HEK293T (cell line): ENCODE measurements at regions not wholly inside any gene's neighbourhood (a gene's known extent, or its start where the extent isn't known, plus 50 kb on each side); places are given as distances from the start of the nearest gene placed in this dataset.

Source experiments
- CTCF ChIA-PET: fragments of 350-600 bp; formaldehyde crosslinking; extraction: SDS; loops from one replicate; lab custom pipeline; 2021; ENCODE audit warnings: antibody characterized with exemption, inconsistent platforms; lab: Yijun Ruan, JAX
- POLR2A ChIA-PET: fragments of 350-600 bp; formaldehyde crosslinking; extraction: SDS; loops from one replicate; lab custom pipeline; 2020; ENCODE audit warnings: antibody characterized with exemption, inconsistent platforms; lab: Yijun Ruan, JAX
- DNase-seq: peaks from one replicate; pipeline ENCODE4 v3.0.0; 2012; ENCODE audit warnings: mixed read lengths; ENCODE audit errors: extremely low spot score
- ARNT ChIP-seq: fragments of 450-650 bp; IDR thresholded peaks from 2 replicates; pipeline ENCODE4 v1.6.1; 2017; ENCODE audit warnings: mild to moderate bottlenecking
- BHLHE40 ChIP-seq: fragments of 450-650 bp; IDR thresholded peaks from 2 replicates; pipeline ENCODE4 v1.6.1; 2016; ENCODE audit warnings: mild to moderate bottlenecking, moderate library complexity, borderline replicate concordance
- CTBP1 ChIP-seq: fragments of 450-650 bp; IDR thresholded peaks from 2 replicates; pipeline ENCODE4 v1.6.1; 2016; ENCODE audit warnings: borderline replicate concordance
- ELF4 ChIP-seq: fragments of 450-650 bp; IDR thresholded peaks from 2 replicates; pipeline ENCODE4 v1.6.1; 2017; ENCODE audit warnings: antibody characterized with exemption
- FOXA1 ChIP-seq: fragments of 450-650 bp; IDR thresholded peaks from 2 replicates; pipeline ENCODE4 v1.6.1; 2016; ENCODE audit warnings: mild to moderate bottlenecking
- FOXK2 ChIP-seq: fragments of 450-650 bp; IDR thresholded peaks from 2 replicates; pipeline ENCODE4 v1.6.1; 2016; ENCODE audit warnings: mild to moderate bottlenecking
- FOXM1 ChIP-seq: fragments of 450-650 bp; IDR thresholded peaks from 2 replicates; pipeline ENCODE4 v1.6.1; 2017; ENCODE audit warnings: mild to moderate bottlenecking, borderline replicate concordance
- HDGF ChIP-seq: fragments of 450-650 bp; IDR thresholded peaks from 2 replicates; pipeline ENCODE4 v1.6.1; 2017; ENCODE audit warnings: antibody characterized with exemption, borderline replicate concordance
- L3MBTL2 ChIP-seq: fragments of 450-650 bp; conservative IDR thresholded peaks from 2 replicates; pipeline ENCODE4 v1.6.1; 2016; ENCODE audit warnings: mild to moderate bottlenecking
- LEF1 ChIP-seq: fragments of 450-650 bp; IDR thresholded peaks from 2 replicates; pipeline ENCODE4 v1.6.1; 2017; ENCODE audit warnings: mild to moderate bottlenecking, borderline replicate concordance
- NFRKB ChIP-seq: fragments of 450-650 bp; IDR thresholded peaks from 2 replicates; pipeline ENCODE4 v1.6.1; 2016; ENCODE audit warnings: mild to moderate bottlenecking, moderate library complexity
- PKNOX1 ChIP-seq: fragments of 450-650 bp; IDR thresholded peaks from 2 replicates; pipeline ENCODE4 v1.6.1; 2016
- SP1 ChIP-seq: fragments of 450-650 bp; IDR thresholded peaks from 2 replicates; pipeline ENCODE4 v1.6.1; 2017
- SUZ12 ChIP-seq: fragments of 450-650 bp; IDR thresholded peaks from 2 replicates; pipeline ENCODE4 v1.6.1; 2016; ENCODE audit warnings: mild to moderate bottlenecking
- TARDBP ChIP-seq: fragments of 450-650 bp; IDR thresholded peaks from 2 replicates; pipeline ENCODE4 v1.6.1; 2016
- ZNF384 ChIP-seq: fragments of 450-650 bp; IDR thresholded peaks from 2 replicates; pipeline ENCODE4 v1.6.1; 2016

DNA sequence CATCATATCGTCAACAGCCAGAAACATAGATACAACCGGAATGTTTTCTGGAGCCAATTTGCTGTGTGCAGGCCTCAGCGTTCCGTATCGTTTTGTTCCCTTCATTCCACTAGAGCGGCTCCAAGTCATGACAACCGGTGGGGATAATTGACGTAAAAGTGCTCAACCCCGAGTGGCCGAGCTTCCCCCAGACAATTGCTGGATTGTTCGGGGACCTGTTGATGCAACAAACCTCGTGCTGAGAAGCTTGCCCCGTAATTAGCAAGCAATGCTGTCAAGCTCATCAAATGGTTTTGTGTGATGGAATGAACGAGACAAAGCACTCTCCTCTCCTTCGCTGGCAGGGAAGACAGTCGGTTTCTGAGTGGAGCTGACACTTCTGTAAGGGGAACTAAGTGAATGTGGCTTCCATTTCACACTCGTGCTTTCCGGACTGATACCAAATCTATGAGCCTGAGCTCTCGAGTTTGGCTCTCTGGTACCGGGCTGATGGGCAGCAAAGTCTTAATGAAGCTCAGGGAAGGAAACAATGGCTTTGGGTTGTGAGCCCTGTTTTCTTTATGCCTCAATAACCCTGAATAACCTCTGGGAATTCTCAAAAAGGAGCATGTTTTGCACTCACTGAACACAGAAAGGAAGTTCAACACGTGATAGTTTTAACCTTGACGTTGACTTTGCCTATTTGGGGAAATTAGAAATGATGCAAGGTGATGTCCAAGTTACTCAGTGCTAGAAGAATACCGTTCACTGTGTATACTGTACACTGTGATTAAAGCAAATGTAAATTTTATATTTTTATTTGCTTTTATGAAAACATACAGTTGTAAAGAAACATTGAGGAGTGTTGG, 220.5 kb downstream of the BAMBI start:
- ChIA-PET POLR2A (no interaction called here), CTCF (no interaction called here)
- DNase-seq: no peak
- TF ChIP-seq ARNT (no peak), CTBP1 (no peak), L3MBTL2 (no peak), NFRKB (no peak), ZNF384 (no peak), LEF1 (no peak), PKNOX1 (no peak)

DNA sequence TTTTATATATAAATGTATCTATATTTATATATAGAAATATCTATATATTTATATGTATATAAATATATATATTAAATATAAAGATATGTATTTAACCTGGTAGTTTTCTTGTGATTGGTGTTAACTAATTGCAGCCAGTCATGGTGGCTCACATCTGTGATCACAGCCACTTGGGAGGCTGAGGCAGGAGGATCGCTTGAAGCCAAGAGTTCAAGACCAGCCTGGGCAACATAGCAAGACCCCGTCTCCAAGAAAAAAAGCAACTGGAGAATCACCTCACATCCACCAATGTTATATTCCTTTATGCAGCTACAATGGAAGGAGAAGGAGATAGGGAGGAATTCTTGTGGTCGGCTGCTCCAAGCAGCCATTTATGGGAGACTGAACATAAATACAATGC, 224.9 kb downstream of the BAMBI start:
- CTCF ChIA-PET: no interaction called here
- no peak for DNase-seq
- TF ChIP-seq TARDBP (no peak), ARNT (no peak), SUZ12 (no peak)
- POLR2A ChIA-PET: interaction anchor here (1.6 kb wide), 1 partner anchor 14 kb away, joined by 5 read pairs; no protein-coding TSS in a partner anchor

- no peak for TF ChIP-seq ZNF384
- TF ChIP-seq ARNT: no peak
- no peak for TF ChIP-seq HDGF
- TF ChIP-seq CTBP1: no peak
- TF ChIP-seq TARDBP: no peak
- no peak for TF ChIP-seq LEF1
- TF ChIP-seq ELF4: no peak
- TF ChIP-seq FOXM1: no peak
- no peak for TF ChIP-seq FOXA1
- no peak for TF ChIP-seq L3MBTL2
- TF ChIP-seq FOXK2: no peak
- no peak for TF ChIP-seq SP1
- TF ChIP-seq PKNOX1: no peak
- TF ChIP-seq BHLHE40: no peak
- no peak for TF ChIP-seq NFRKB
- no peak for TF ChIP-seq SUZ12
- ChIA-PET CTCF (no interaction called here), POLR2A (interaction anchor here (1.6 kb wide), 1 partner anchor 13 kb away, joined by 5 read pairs; no protein-coding TSS in a partner anchor)
- DNase-seq: no peak
Measured at GRCh38 chr10:28903063-28903462, 225.7 kb downstream of the BAMBI start.

DNA sequence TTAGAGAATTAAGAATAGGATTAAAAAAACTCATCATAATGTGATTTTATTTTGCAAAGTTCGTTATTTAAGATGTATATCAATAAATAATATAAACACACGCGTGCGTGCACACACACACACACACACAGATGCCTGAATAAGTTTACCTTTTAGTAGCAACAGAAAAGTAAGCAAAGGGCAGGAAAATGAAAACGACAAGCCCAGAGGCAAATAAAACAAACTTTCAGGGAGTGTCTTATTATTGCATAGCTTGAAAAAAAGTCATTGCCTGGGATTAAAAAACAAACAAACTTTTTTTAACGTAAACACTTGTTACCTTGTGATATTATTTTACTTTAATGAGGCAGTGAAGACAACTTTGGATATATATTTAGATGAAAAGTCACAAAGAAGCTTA, 226.4 kb downstream of the BAMBI start:
- ChIA-PET POLR2A (interaction anchor here (1.6 kb wide), 1 partner anchor 12 kb away, joined by 5 read pairs; no protein-coding TSS in a partner anchor), CTCF (interaction anchor here (0.6 kb wide), 1 partner anchor 19 kb away, joined by 5 read pairs; no protein-coding TSS in a partner anchor)
- TF ChIP-seq HDGF: no peak
- TF ChIP-seq PKNOX1: no peak
- TF ChIP-seq L3MBTL2: no peak
- TF ChIP-seq ARNT: no peak
- TF ChIP-seq SUZ12: no peak
- no peak for TF ChIP-seq FOXM1
- TF ChIP-seq SP1: no peak
- no peak for TF ChIP-seq LEF1
- no peak for TF ChIP-seq TARDBP
- TF ChIP-seq FOXA1: no peak
- no peak for TF ChIP-seq FOXK2
- TF ChIP-seq CTBP1: no peak
- TF ChIP-seq ELF4: no peak
- no peak for TF ChIP-seq BHLHE40
- no peak for TF ChIP-seq NFRKB
- TF ChIP-seq ZNF384: no peak
- no peak for DNase-seq

DNA sequence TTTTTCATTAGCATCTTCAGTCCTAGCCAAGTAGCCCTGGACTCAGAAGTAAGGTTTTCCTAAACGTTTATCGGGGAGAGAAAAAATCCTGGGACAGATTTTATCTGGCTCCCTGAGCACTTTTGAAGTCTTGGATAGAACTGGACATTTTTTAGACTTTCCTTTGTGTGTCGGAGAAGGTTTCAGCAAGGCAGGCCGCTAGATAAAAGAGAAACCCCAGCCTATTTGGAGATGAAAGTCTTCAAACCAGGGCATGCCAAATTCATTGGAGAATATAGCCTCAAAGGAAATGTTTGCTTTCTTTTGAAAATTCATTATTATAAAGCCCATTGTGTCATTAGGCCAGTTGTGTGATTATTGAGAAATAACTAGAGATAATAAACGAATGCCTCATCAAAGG, 228.1 kb downstream of the BAMBI start:
- CTCF ChIA-PET: no interaction called here
- POLR2A ChIA-PET: no interaction called here
- TF ChIP-seq HDGF: no peak
- TF ChIP-seq FOXM1: no peak
- TF ChIP-seq ARNT: no peak
- no peak for TF ChIP-seq SP1
- no peak for TF ChIP-seq BHLHE40
- no peak for TF ChIP-seq SUZ12
- TF ChIP-seq TARDBP: no peak
- TF ChIP-seq CTBP1: no peak
- TF ChIP-seq LEF1: no peak
- no peak for TF ChIP-seq PKNOX1
- no peak for TF ChIP-seq FOXA1
- DNase-seq: no peak
